Lung (tissue), 11 donors: ENCODE measurements at regions not wholly inside any gene's neighbourhood (a gene's known extent, or its start where the extent isn't known, plus 50 kb on each side); places are given as distances from the start of the nearest gene placed in this dataset.

ENCODE experiments used
- ATAC-seq: fragments of 200-7000 bp; cut with Tn5 transposase; one replicate; pipeline ENCODE4 v1.9.1; 2020; ENCODE audit warnings: moderate number of reproducible peaks; ENCODE audit not compliant: insufficient read depth, low FRiP score
- DNase-seq, 3 donors: peaks; one replicate each; pipeline ENCODE4 v3.0.0-alpha.2; 2013 to 2017
- H3K27ac ChIP-seq, 2 donors: one replicate each; pipeline ENCODE4 v1.5.1; 2013; ENCODE audit warnings: mild to moderate bottlenecking in 2 of 2, moderate library complexity in 2 of 2, control low read depth in 1 of 2, inconsistent platforms in 1 of 2, low read depth in 1 of 2, low read length in 1 of 2
- H3K27me3 ChIP-seq, 3 donors: one replicate each; pipeline ENCODE4 v1.5.1; 2013; ENCODE audit warnings: low read length in 2 of 3; ENCODE audit not compliant: control insufficient read depth in 3 of 3, insufficient read depth in 3 of 3
- H3K36me3 ChIP-seq, 4 donors: one replicate each; pipeline ENCODE4 v1.5.1; 2013; ENCODE audit warnings: low read length in 4 of 4, mild to moderate bottlenecking in 1 of 4, moderate library complexity in 1 of 4; ENCODE audit not compliant: control insufficient read depth in 4 of 4, insufficient read depth in 4 of 4
- H3K4me1 ChIP-seq, 5 donors: one replicate each; pipeline ENCODE4 v1.5.1; 2013; ENCODE audit warnings: low read length in 5 of 5, mild to moderate bottlenecking in 2 of 5, moderate library complexity in 1 of 5; ENCODE audit not compliant: control insufficient read depth in 5 of 5, insufficient read depth in 5 of 5
- H3K4me3 ChIP-seq: one replicate; pipeline ENCODE4 v1.5.1; 2013; ENCODE audit warnings: mild to moderate bottlenecking, control low read depth, moderate library complexity
- H3K9ac ChIP-seq, 2 donors: one replicate each; pipeline ENCODE4 v1.5.1; 2013; ENCODE audit warnings: low read length in 2 of 2, control low read depth in 1 of 2; ENCODE audit not compliant: insufficient read depth in 1 of 2
- H3K9me3 ChIP-seq, 4 donors: one replicate each; pipeline ENCODE4 v1.5.1; 2013; ENCODE audit warnings: low read length in 3 of 4, mild to moderate bottlenecking in 1 of 4, moderate library complexity in 1 of 4; ENCODE audit not compliant: control insufficient read depth in 4 of 4, insufficient read depth in 3 of 4
- WGBS, 2 donors: extraction: QIAGEN DNeasy Blood & Tissue Kit; methylation state at CpG; one replicate each; pipeline ENCODE4 v1.1.7; 2013; 5-methylcytosine and 5-hydroxymethylcytosine counted together
- TF ChIP-seq, protein P1 (sequence below): IDR thresholded peaks from 2 replicates; pipeline ENCODE4 v1.5.1; 2012; ENCODE audit warnings: mild to moderate bottlenecking; ENCODE audit errors: control extremely low read depth, extremely low read depth
- donor health status: control.
- donor health status: control.
- donor health status: Bipolar disorder and iron deficiency.
- donor health status: healthy.
- donor health status: DM: yes; HTN: yes; CAD: no.

DNA sequence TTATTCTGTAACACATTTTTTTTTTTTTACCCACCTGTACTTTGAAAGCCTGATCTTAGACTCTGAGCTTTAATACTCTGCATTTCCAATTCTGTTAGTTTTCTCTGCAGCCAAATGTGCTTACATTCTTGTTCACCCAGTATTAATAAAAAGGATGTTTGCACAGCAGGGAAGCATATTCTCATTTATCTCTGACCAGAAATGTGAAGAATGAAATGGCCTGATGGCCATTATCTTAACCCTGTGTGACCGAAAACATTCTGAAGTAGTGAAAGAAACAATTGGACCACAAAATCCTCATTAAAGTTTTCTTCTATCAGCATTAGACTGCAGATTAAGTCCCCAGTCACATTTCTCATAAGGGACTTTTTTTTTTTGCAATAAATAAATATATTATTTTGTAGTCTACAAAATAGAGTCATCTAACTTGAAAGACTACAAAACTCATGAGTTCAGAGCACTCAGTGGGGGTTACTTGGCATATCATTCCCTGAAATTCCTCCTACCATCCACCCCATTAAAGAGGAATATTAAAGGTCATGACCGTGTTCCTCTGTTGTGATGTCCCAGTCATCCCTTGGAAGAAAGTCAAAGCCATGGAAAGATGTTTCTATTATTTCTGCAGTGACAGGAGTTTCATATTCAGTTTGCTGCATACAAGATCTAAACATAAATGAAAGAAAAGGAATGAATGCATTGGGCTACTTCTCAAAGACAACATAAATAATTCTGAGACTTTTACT lies 364.4 kb downstream of the RND3 start:
- Histone ChIP-seq H3K4me1 (peaks cover 0 to 63% (median 9%) of the 10 kb centered on the region in 5 donors), H3K4me3 (no peak overlapping the region), H3K27me3 (no peaks in the 10 kb centered on the region), H3K36me3 (no peaks in the 10 kb centered on the region), H3K9me3 (no peaks in the 10 kb centered on the region), H3K27ac (no peak overlapping the region), H3K9ac (no peak overlapping the region)
- peak; percentile 32 to 87 (median 75) for DNase-seq
- TF ChIP-seq, protein P1, sequence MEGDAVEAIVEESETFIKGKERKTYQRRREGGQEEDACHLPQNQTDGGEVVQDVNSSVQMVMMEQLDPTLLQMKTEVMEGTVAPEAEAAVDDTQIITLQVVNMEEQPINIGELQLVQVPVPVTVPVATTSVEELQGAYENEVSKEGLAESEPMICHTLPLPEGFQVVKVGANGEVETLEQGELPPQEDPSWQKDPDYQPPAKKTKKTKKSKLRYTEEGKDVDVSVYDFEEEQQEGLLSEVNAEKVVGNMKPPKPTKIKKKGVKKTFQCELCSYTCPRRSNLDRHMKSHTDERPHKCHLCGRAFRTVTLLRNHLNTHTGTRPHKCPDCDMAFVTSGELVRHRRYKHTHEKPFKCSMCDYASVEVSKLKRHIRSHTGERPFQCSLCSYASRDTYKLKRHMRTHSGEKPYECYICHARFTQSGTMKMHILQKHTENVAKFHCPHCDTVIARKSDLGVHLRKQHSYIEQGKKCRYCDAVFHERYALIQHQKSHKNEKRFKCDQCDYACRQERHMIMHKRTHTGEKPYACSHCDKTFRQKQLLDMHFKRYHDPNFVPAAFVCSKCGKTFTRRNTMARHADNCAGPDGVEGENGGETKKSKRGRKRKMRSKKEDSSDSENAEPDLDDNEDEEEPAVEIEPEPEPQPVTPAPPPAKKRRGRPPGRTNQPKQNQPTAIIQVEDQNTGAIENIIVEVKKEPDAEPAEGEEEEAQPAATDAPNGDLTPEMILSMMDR = no peak
- 79 to 88% methylated on average over 2 of the region's 2 CpGs for WGBS, 2 donors
- no peak for ATAC-seq

DNA sequence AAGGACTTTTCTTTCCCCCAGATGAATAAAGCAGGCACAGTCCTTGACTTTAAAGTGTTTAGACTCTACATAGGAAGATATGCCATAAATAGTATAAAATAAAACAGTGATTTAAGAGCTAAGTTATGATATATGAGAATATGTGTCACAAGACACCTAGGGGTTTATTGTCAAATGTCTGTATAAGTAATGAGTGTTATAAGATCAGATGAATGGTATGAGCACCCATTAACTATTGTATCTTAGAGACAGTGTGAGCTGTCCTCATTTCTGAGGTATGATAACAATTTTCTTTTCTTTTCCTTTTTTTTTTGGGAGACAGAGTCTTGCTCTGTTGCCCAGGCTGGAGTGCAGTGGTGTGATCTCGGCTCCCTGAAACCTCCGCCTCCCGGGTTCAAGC lies 365.3 kb downstream of the RND3 start:
- Histone ChIP-seq H3K9me3 (no peaks in the 10 kb centered on the region), H3K36me3 (no peaks in the 10 kb centered on the region), H3K27ac (no peak overlapping the region), H3K4me3 (no peak overlapping the region), H3K27me3 (no peaks in the 10 kb centered on the region), H3K9ac (no peak overlapping the region), H3K4me1 (peaks cover 0 to 55% (median 9%) of the 10 kb centered on the region in 5 donors)
- 91 to 98% methylated on average over 3 of the region's 3 CpGs for WGBS, 2 donors
- DNase-seq (no peak), ATAC-seq (no peak)
- TF ChIP-seq, protein P1 = no peak

DNA sequence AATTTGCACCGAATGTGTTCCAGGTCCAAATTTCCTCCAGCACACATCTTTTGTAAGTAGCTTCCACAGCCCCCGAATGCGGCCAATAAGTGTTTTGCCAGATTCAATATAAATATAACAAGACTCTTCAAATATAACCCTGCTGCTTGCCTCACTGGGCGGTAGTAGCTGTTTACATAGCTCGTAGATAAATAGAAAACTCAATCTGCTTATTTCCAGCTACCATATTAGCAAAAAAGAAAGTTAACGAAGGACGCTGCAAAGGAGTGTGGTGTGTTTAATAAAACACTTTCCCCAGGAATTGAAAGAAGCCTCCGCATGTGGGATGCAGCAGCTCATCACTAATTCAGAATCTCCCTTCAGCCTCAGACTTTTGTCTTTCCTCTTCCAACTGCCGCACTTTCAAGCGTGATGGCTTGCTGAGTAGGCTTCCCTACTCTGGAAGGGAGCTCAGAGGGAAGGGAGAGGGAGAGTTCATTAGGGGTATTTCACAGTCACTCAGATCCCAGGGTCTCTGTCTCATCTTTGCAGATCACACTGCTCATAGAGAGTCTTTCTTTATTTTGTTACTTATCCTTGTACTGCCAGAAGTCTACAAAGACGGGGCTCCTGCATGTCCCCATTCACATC lies 367.0 kb downstream of the RND3 start:
- no peak for ATAC-seq
- Histone ChIP-seq H3K36me3 (no peaks in the 10 kb centered on the region), H3K9ac (peak overlapping the region in 1 of 2 donors; percentile 3), H3K27ac (no peak overlapping the region), H3K9me3 (no peaks in the 10 kb centered on the region), H3K27me3 (no peaks in the 10 kb centered on the region), H3K4me3 (no peak overlapping the region), H3K4me1 (peaks cover 0 to 42% (median 4%) of the 10 kb centered on the region in 5 donors)
- TF ChIP-seq, protein P1 = no peak
- WGBS, 2 donors = 47 to 67% methylated on average over 11 of the region's 11 CpGs
- DNase-seq = peak; percentile 50 to 86 (median 79)
